ENCODE measurements at regions not wholly inside any gene's neighbourhood (a gene's known extent, or its start where the extent isn't known, plus 50 kb on each side); places are given as distances from the start of the nearest gene placed in this dataset.

DNA sequence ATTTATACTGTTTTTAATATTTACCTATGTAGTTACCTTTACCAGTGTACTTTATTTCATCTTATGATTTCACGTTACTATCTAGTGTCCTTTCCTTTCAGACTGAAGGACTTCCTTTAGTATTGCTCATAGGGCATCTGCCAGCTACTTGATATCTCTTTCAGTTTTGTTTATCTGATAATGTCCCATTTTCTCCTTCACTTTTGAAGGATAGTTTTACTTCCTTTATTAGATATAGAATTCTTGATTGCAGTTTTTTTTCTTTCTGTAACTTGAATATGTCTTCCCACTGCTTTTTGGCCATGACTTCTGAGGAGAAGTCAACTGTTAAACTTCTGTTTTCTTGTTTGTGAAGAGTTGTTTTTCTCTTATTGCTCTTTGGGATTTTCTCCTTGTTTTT lies 69.4 kb upstream of the MAGED1 start:
- DNase-seq (ENCODE audit: low spot score) (no peak), ATAC-seq (ENCODE audit: insufficient number of reproducible peaks, low FRiP score, low read depth) (no peak)
- Histone ChIP-seq H3K36me3 (no peaks in the 10 kb centered on the region), H3K27ac (no peak overlapping the region), H3K4me1 (ENCODE audit: control insufficient read depth in 1 of 2, low read depth in 2 of 2) (no peaks in the 10 kb centered on the region), H3K4me3 (no peak overlapping the region), H3K9me3 (no peaks in the 10 kb centered on the region), H3K27me3 (replicated peaks; ENCODE audit: insufficient read depth) (no peaks in the 10 kb centered on the region)
- no peak for TF ChIP-seq CTCF (IDR thresholded peaks at IDR 0.05)

DNA sequence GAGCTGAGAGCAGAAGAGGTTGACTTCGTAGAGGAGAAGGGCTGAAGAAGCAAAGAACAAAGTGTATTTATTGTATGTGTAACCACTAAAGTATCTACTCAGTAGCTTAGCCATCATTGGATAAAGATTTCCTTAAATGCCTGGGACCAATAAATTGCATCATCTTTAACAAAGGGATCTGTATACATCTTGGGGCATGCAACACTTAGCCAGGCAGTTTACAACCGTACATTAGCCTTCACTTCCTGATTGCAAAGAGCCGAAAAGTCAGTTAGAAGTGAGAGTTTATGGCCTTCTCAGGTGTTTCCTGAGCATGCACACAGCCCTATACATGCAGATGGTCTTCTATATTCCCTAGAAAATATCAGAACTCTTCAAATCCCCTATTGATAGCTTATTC lies 68.0 kb upstream of the MAGED1 start:
- no peak for ATAC-seq (ENCODE audit: insufficient number of reproducible peaks, low FRiP score, low read depth)

GRCh38 chrX:51834076-51834475 lies 59.3 kb upstream of the MAGED1 start:
- Histone ChIP-seq H3K4me1 (ENCODE audit: control insufficient read depth in 1 of 2, low read depth in 2 of 2) (no peaks in the 10 kb centered on the region), H3K4me3 (no peak overlapping the region), H3K27me3 (replicated peaks; ENCODE audit: insufficient read depth) (no peaks in the 10 kb centered on the region), H3K27ac (no peak overlapping the region), H3K9me3 (no peaks in the 10 kb centered on the region), H3K36me3 (no peaks in the 10 kb centered on the region)
- no peak for TF ChIP-seq CTCF (IDR thresholded peaks at IDR 0.05)
- DNase-seq (ENCODE audit: low spot score) (no peak), ATAC-seq (ENCODE audit: insufficient number of reproducible peaks, low FRiP score, low read depth) (no peak)

More for the DNA sequence above, 68.0 kb upstream of the MAGED1 start:
- Histone ChIP-seq H3K36me3 (no peaks in the 10 kb centered on the region), H3K9me3 (no peaks in the 10 kb centered on the region), H3K27ac (no peak overlapping the region), H3K27me3 (replicated peaks; ENCODE audit: insufficient read depth) (no peaks in the 10 kb centered on the region), H3K4me3 (no peak overlapping the region), H3K4me1 (ENCODE audit: control insufficient read depth in 1 of 2, low read depth in 2 of 2) (no peaks in the 10 kb centered on the region)
- no peak for DNase-seq (ENCODE audit: low spot score)
- TF ChIP-seq CTCF (IDR thresholded peaks at IDR 0.05) = no peak

DNA sequence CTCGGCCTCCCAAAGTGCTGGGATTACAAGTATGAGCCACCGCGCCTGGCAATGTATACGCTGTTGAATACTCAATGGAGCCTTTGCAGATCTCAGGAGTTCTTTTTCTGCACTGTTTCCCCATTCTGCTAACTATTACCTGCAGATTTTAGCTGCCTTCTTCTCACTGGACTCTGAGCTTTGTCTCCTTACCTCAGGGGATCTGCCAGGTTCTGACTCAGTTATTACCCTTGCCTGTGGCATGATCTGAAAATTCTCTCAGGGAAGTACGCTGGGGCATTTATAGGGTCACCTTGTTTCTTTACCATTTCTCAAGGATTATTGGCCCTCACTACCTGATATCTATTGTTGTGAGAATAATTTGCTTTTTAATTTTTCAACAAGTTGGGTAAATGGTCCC lies 56.6 kb upstream of the MAGED1 start:
- Histone ChIP-seq H3K36me3 (no peaks in the 10 kb centered on the region), H3K4me3 (no peak overlapping the region), H3K27me3 (replicated peaks; ENCODE audit: insufficient read depth) (no peaks in the 10 kb centered on the region), H3K27ac (no peak overlapping the region), H3K4me1 (ENCODE audit: control insufficient read depth in 1 of 2, low read depth in 2 of 2) (no peaks in the 10 kb centered on the region), H3K9me3 (no peaks in the 10 kb centered on the region)
- no peak for ATAC-seq (ENCODE audit: insufficient number of reproducible peaks, low FRiP score, low read depth)
- DNase-seq (ENCODE audit: low spot score) = no peak
- TF ChIP-seq CTCF (IDR thresholded peaks at IDR 0.05) = no peak

DNA sequence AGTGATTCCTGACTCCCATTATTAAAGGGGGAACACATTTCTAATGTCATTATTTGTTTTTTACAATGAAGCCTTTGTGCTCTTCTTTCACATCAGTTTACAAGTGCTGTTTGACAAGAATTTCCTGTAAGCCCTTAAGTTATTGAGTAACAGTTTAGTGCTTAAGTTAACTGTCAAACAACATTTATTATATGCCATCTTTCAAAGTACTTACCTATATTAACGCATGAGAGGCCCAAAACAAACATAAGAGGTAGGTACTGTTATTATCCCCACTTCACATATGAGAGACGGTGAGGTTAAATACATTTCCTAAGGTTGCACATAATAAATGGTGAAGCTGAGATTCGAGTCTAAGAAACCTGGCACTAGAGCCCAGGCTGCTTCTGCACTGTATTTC lies 56.0 kb upstream of the MAGED1 start:
- Histone ChIP-seq H3K36me3 (no peaks in the 10 kb centered on the region), H3K4me1 (ENCODE audit: control insufficient read depth in 1 of 2, low read depth in 2 of 2) (no peaks in the 10 kb centered on the region), H3K27ac (no peak overlapping the region), H3K4me3 (no peak overlapping the region), H3K27me3 (replicated peaks; ENCODE audit: insufficient read depth) (no peaks in the 10 kb centered on the region), H3K9me3 (no peaks in the 10 kb centered on the region)
- no peak for TF ChIP-seq CTCF (IDR thresholded peaks at IDR 0.05)
- no peak for ATAC-seq (ENCODE audit: insufficient number of reproducible peaks, low FRiP score, low read depth)
- no peak for DNase-seq (ENCODE audit: low spot score)
